Nephron progenitor cell (in vitro differentiated cells): ENCODE measurements at regions not wholly inside any gene's neighbourhood (a gene's known extent, or its start where the extent isn't known, plus 50 kb on each side); places are given as distances from the start of the nearest gene placed in this dataset.

Experiments
- DNase-seq: peaks from one replicate; pipeline ENCODE4 v3.0.0; 2021
- H3K27ac Mint-ChIP-seq: 2 replicates; pipeline ENCODE4 v1.8.0; 2021; ENCODE audit warnings: mild to moderate bottlenecking, moderate library complexity, mixed read lengths
- H3K27me3 Mint-ChIP-seq: 2 replicates; pipeline ENCODE4 v1.8.0; 2021; ENCODE audit warnings: mild to moderate bottlenecking, low read depth, mixed read lengths; ENCODE audit not compliant: poor library complexity
- H3K36me3 Mint-ChIP-seq: 2 replicates; pipeline ENCODE4 v1.8.0; 2021; ENCODE audit warnings: low read depth, mixed read lengths
- H3K4me1 Mint-ChIP-seq: 2 replicates; pipeline ENCODE4 v1.8.0; 2021; ENCODE audit warnings: mixed read lengths
- H3K4me3 Mint-ChIP-seq: 2 replicates; pipeline ENCODE4 v1.8.0; 2021; ENCODE audit warnings: mild to moderate bottlenecking, moderate library complexity, mixed read lengths
- H3K9me3 Mint-ChIP-seq: 2 replicates; pipeline ENCODE4 v1.8.0; 2021; ENCODE audit warnings: mild to moderate bottlenecking, moderate library complexity, mixed read lengths
- CTCF ChIP-seq: fragments of 200-600 bp; sonication (generic); IDR thresholded peaks from 2 replicates; pipeline ENCODE4 v1.5.0; 2021; ENCODE audit warnings: antibody characterized with exemption

- H3K27me3 Mint-ChIP-seq = peaks cover 10% of the 10 kb centered on the region
- no peak for TF ChIP-seq CTCF
- H3K27ac Mint-ChIP-seq = no peak overlapping the region
- peaks cover 14% of the 10 kb centered on the region for H3K4me1 Mint-ChIP-seq
- DNase-seq = no peak
- H3K4me3 Mint-ChIP-seq = no peak overlapping the region
- H3K9me3 Mint-ChIP-seq = no peaks in the 10 kb centered on the region
- H3K36me3 Mint-ChIP-seq = no peaks in the 10 kb centered on the region
These were observed 1208.0 kb downstream of the BRD1 start for GRCh38 chr22:48619721-48620120.

GRCh38 chr22:48618326-48618725 lies 1209.3 kb downstream of the BRD1 start:
- no peak for DNase-seq
- Mint-ChIP-seq H3K4me3 (no peak overlapping the region), H3K9me3 (no peaks in the 10 kb centered on the region), H3K27me3 (peaks cover 10% of the 10 kb centered on the region), H3K36me3 (no peaks in the 10 kb centered on the region), H3K27ac (no peak overlapping the region), H3K4me1 (peaks cover 21% of the 10 kb centered on the region)
- TF ChIP-seq CTCF = no peak

GRCh38 chr22:48616656-48617055 lies 1211.0 kb downstream of the BRD1 start:
- peaks cover 21% of the 10 kb centered on the region for H3K4me1 Mint-ChIP-seq
- no peaks in the 10 kb centered on the region for H3K9me3 Mint-ChIP-seq
- no peak for TF ChIP-seq CTCF
- DNase-seq = no peak
- H3K4me3 Mint-ChIP-seq = no peak overlapping the region
- H3K36me3 Mint-ChIP-seq = no peaks in the 10 kb centered on the region
- H3K27me3 Mint-ChIP-seq = peaks cover 10% of the 10 kb centered on the region
- no peak overlapping the region for H3K27ac Mint-ChIP-seq

GRCh38 chr22:48615171-48616008 lies 1212.3 kb downstream of the BRD1 start:
- TF ChIP-seq CTCF = no peak
- Mint-ChIP-seq H3K9me3 (peaks cover 4% of the 10 kb centered on the region), H3K27me3 (peaks cover 11% of the 10 kb centered on the region), H3K36me3 (no peaks in the 10 kb centered on the region), H3K4me3 (no peak overlapping the region), H3K27ac (peak overlapping the region; percentile 83), H3K4me1 (peaks cover 21% of the 10 kb centered on the region)
- DNase-seq = no peak

- peaks cover 21% of the 10 kb centered on the region for H3K4me1 Mint-ChIP-seq
- H3K27ac Mint-ChIP-seq = no peak overlapping the region
- no peak overlapping the region for H3K4me3 Mint-ChIP-seq
- no peak for TF ChIP-seq CTCF
- DNase-seq = no peak
- peaks cover 7% of the 10 kb centered on the region for H3K27me3 Mint-ChIP-seq
- no peaks in the 10 kb centered on the region for H3K36me3 Mint-ChIP-seq
- peaks cover 4% of the 10 kb centered on the region for H3K9me3 Mint-ChIP-seq
These were observed 1214.0 kb downstream of the BRD1 start for GRCh38 chr22:48613566-48614200.
